ENCODE measurements at regions not wholly inside any gene's neighbourhood (a gene's known extent, or its start where the extent isn't known, plus 50 kb on each side); places are given as distances from the start of the nearest gene placed in this dataset.

GRCh38 chr4:162681212-162681611 lies 485.5 kb downstream of the NAF1 start:
- TF ChIP-seq CTCF (IDR thresholded peaks at IDR 0.05; ENCODE audit: unreplicated experiment), result no peak
- Mint-ChIP-seq H3K4me1 (ENCODE audit: low read depth) (peaks cover 10% of the 10 kb centered on the region), H3K36me3 (ENCODE audit: insufficient read depth) (peaks cover 2% of the 10 kb centered on the region), H3K4me3 (ENCODE audit: low read depth) (no peak overlapping the region), H3K27me3 (no peaks in the 10 kb centered on the region), H3K9me3 (ENCODE audit: low read depth) (peaks cover 19% of the 10 kb centered on the region), H3K27ac (no peak overlapping the region)
- no peak for DNase-seq (ENCODE audit: low spot score, unreplicated experiment)

- no peak overlapping the region for H3K27ac Mint-ChIP-seq
- H3K27me3 Mint-ChIP-seq, result no peaks in the 10 kb centered on the region
- peaks cover 21% of the 10 kb centered on the region for H3K9me3 Mint-ChIP-seq (ENCODE audit: low read depth)
- no peak overlapping the region for H3K4me3 Mint-ChIP-seq (ENCODE audit: low read depth)
- no peaks in the 10 kb centered on the region for H3K4me1 Mint-ChIP-seq (ENCODE audit: low read depth)
- no peak for DNase-seq (ENCODE audit: low spot score, unreplicated experiment)
- no peak for TF ChIP-seq CTCF (IDR thresholded peaks at IDR 0.05; ENCODE audit: unreplicated experiment)
- peaks cover 2% of the 10 kb centered on the region for H3K36me3 Mint-ChIP-seq (ENCODE audit: insufficient read depth)
Measured at GRCh38 chr4:162675661-162676060, 491.0 kb downstream of the NAF1 start.

GRCh38 chr4:162661913-162662312 lies 498.1 kb upstream of the FSTL5 start:
- no peak for TF ChIP-seq CTCF (IDR thresholded peaks at IDR 0.05; ENCODE audit: unreplicated experiment)
- H3K4me1 Mint-ChIP-seq (ENCODE audit: low read depth), result no peaks in the 10 kb centered on the region
- H3K9me3 Mint-ChIP-seq (ENCODE audit: low read depth), result peaks cover 10% of the 10 kb centered on the region
- no peaks in the 10 kb centered on the region for H3K36me3 Mint-ChIP-seq (ENCODE audit: insufficient read depth)
- no peak overlapping the region for H3K4me3 Mint-ChIP-seq (ENCODE audit: low read depth)
- no peak for DNase-seq (ENCODE audit: low spot score, unreplicated experiment)
- H3K27me3 Mint-ChIP-seq, result no peaks in the 10 kb centered on the region
- no peak overlapping the region for H3K27ac Mint-ChIP-seq

DNA sequence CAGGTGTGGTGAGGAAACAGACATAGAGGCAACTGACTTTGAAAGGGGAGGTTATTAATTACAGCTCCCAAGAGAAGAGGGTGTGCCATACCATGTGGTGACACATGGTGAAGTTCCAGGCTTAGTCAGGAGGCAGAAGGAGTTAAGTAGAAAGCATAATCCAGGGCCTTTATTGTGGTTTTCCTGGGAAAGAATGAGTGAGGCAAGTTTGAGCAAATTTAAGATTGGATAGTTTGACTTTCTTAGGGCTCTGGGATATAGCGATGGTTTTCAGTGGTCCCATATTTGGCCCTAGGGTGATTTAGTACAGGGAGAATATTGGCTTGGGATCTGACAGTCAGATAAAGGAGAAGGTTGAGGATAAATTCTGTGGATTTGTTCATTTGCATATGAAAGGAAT lies 495.9 kb upstream of the FSTL5 start:
- no peak for DNase-seq (ENCODE audit: low spot score, unreplicated experiment)
- H3K27ac Mint-ChIP-seq, result no peak overlapping the region
- H3K27me3 Mint-ChIP-seq, result no peaks in the 10 kb centered on the region

GRCh38 chr4:162657966-162658365 lies 494.2 kb upstream of the FSTL5 start:
- Mint-ChIP-seq H3K27ac (no peak overlapping the region), H3K4me1 (ENCODE audit: low read depth) (no peaks in the 10 kb centered on the region), H3K4me3 (ENCODE audit: low read depth) (no peak overlapping the region), H3K9me3 (ENCODE audit: low read depth) (peaks cover 3% of the 10 kb centered on the region), H3K36me3 (ENCODE audit: insufficient read depth) (no peaks in the 10 kb centered on the region), H3K27me3 (no peaks in the 10 kb centered on the region)
- no peak for TF ChIP-seq CTCF (IDR thresholded peaks at IDR 0.05; ENCODE audit: unreplicated experiment)
- no peak for DNase-seq (ENCODE audit: low spot score, unreplicated experiment)

More for the DNA sequence above, 495.9 kb upstream of the FSTL5 start:
- Mint-ChIP-seq H3K36me3 (ENCODE audit: insufficient read depth) (no peaks in the 10 kb centered on the region), H3K4me1 (ENCODE audit: low read depth) (no peaks in the 10 kb centered on the region), H3K9me3 (ENCODE audit: low read depth) (peaks cover 3% of the 10 kb centered on the region), H3K4me3 (ENCODE audit: low read depth) (no peak overlapping the region)
- no peak for TF ChIP-seq CTCF (IDR thresholded peaks at IDR 0.05; ENCODE audit: unreplicated experiment)

Data from progenitor cell of endocrine pancreas (in vitro differentiated cells).